ENCODE measurements at regions not wholly inside any gene's neighbourhood (a gene's known extent, or its start where the extent isn't known, plus 50 kb on each side); places are given as distances from the start of the nearest gene placed in this dataset.

GRCh38 chr5:158644301-158644700, 455.4 kb downstream of the EBF1 start:
- Histone ChIP-seq H3K4me3 (ENCODE audit: low read length) (no peak overlapping the region), H3K27ac (ENCODE audit: low read length) (no peak overlapping the region), H3K4me1 (ENCODE audit: control insufficient read depth, insufficient read depth, low read length) (0 out of 2 replicates have a peak, but pooled peaks cover 3% of the 10 kb centered on the region), H3K36me3 (ENCODE audit: control insufficient read depth, insufficient read depth, low read length) (no peaks in the 10 kb centered on the region), H3K9me3 (ENCODE audit: control insufficient read depth, insufficient read depth, low read length) (no peaks in the 10 kb centered on the region), H3K27me3 (ENCODE audit: control insufficient read depth, insufficient read depth, low read length) (no peaks in the 10 kb centered on the region)
- DNase-seq (ENCODE audit: low read depth, low spot score) = no peak

GRCh38 chr5:158643840-158644239, 455.9 kb downstream of the EBF1 start:
- no peak for DNase-seq (ENCODE audit: low read depth, low spot score)

GRCh38 chr5:158642879-158643278, 456.8 kb downstream of the EBF1 start:
- DNase-seq (ENCODE audit: low read depth, low spot score) = no peak
- no peak overlapping the region for H3K27ac ChIP-seq (ENCODE audit: low read length)
- H3K9me3 ChIP-seq (ENCODE audit: control insufficient read depth, insufficient read depth, low read length) = no peaks in the 10 kb centered on the region
- no peaks in the 10 kb centered on the region for H3K36me3 ChIP-seq (ENCODE audit: control insufficient read depth, insufficient read depth, low read length)
- no peak overlapping the region for H3K4me3 ChIP-seq (ENCODE audit: low read length)
- H3K4me1 ChIP-seq (ENCODE audit: control insufficient read depth, insufficient read depth, low read length) = 0 out of 2 replicates have a peak, but pooled peaks cover 3% of the 10 kb centered on the region
- no peaks in the 10 kb centered on the region for H3K27me3 ChIP-seq (ENCODE audit: control insufficient read depth, insufficient read depth, low read length)

More at GRCh38 chr5:158643840-158644239, 455.9 kb downstream of the EBF1 start:
- Histone ChIP-seq H3K27ac (ENCODE audit: low read length) (no peak overlapping the region), H3K4me3 (ENCODE audit: low read length) (no peak overlapping the region), H3K9me3 (ENCODE audit: control insufficient read depth, insufficient read depth, low read length) (no peaks in the 10 kb centered on the region), H3K36me3 (ENCODE audit: control insufficient read depth, insufficient read depth, low read length) (no peaks in the 10 kb centered on the region), H3K27me3 (ENCODE audit: control insufficient read depth, insufficient read depth, low read length) (no peaks in the 10 kb centered on the region), H3K4me1 (ENCODE audit: control insufficient read depth, insufficient read depth, low read length) (0 out of 2 replicates have a peak, but pooled peaks cover 3% of the 10 kb centered on the region)
- WGBS (ENCODE audit: insufficient coverage, insufficient read length) = no CpG with 5 or more reads among the region's 1 CpG

GRCh38 chr5:158641016-158641415, 458.7 kb downstream of the EBF1 start:
- no CpG with 5 or more reads among the region's 3 CpGs for WGBS (ENCODE audit: insufficient coverage, insufficient read length)
- no peaks in the 10 kb centered on the region for H3K36me3 ChIP-seq (ENCODE audit: control insufficient read depth, insufficient read depth, low read length)
- no peak overlapping the region for H3K27ac ChIP-seq (ENCODE audit: low read length)
- H3K9me3 ChIP-seq (ENCODE audit: control insufficient read depth, insufficient read depth, low read length) = no peaks in the 10 kb centered on the region
- DNase-seq (ENCODE audit: low read depth, low spot score) = no peak
- H3K4me1 ChIP-seq (ENCODE audit: control insufficient read depth, insufficient read depth, low read length) = 0 out of 2 replicates have a peak, but pooled peaks cover 3% of the 10 kb centered on the region
- no peak overlapping the region for H3K4me3 ChIP-seq (ENCODE audit: low read length)
- H3K27me3 ChIP-seq (ENCODE audit: control insufficient read depth, insufficient read depth, low read length) = no peaks in the 10 kb centered on the region

DNA sequence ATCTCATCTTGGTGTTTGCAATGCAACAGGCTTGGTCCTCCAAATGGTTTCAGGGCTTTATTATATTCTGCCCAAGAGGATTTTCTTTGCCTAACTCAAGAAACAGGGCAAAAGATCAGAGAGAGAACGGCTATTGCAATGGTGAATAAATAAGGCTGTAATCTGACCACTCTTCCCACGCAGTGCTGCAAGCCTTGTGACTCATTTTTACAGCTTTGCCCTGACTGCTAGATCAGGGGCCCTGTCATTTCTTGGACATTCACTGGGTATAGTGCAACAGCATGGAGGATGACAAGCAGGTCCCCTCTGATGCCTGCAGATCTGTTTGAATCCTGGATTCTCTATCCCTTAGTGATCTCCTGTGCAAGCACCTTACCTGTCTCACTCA, 459.1 kb downstream of the EBF1 start:
- no peak for DNase-seq (ENCODE audit: low read depth, low spot score)
- WGBS (ENCODE audit: insufficient coverage, insufficient read length) = no CpG with 5 or more reads among the region's 2 CpGs
- Histone ChIP-seq H3K27me3 (ENCODE audit: control insufficient read depth, insufficient read depth, low read length) (no peaks in the 10 kb centered on the region), H3K27ac (ENCODE audit: low read length) (no peak overlapping the region), H3K36me3 (ENCODE audit: control insufficient read depth, insufficient read depth, low read length) (no peaks in the 10 kb centered on the region), H3K9me3 (ENCODE audit: control insufficient read depth, insufficient read depth, low read length) (no peaks in the 10 kb centered on the region), H3K4me3 (ENCODE audit: low read length) (no peak overlapping the region), H3K4me1 (ENCODE audit: control insufficient read depth, insufficient read depth, low read length) (0 out of 2 replicates have a peak, but pooled peaks cover 3% of the 10 kb centered on the region)

DNA sequence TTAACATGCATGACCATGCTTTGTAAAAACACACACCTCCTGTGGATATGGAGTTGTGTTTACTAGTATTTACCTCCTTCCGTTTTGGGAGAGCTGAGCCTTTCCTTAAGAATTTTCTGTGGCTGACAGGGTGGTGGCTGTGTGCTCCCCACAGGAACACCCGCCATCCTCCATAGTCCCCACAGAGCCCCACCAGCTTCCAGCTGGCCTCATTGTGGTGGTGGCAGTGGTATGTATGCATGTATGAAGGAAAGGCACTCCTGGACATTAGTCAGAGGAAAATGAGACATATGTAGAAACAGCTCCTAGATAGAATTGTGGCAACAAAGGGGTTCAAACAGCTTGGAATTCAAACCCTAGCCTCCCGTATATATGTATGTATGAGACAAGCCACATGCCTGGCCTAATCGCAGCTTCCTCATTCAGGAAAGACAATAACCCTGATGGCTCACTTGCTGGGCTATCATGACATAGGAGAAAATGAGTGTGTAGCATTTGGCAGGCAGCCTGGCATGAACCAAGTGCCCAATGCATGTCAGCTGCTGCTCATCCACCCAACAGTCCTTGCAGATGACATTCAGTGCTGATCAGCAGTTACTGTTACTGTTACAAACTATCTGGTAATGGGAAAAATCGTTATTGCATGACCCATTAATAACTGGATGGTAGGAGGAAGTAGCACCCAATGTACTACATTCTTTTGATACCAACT, 459.7 kb downstream of the EBF1 start:
- no peak overlapping the region for H3K4me3 ChIP-seq (ENCODE audit: low read length)
- H3K27me3 ChIP-seq (ENCODE audit: control insufficient read depth, insufficient read depth, low read length) = no peaks in the 10 kb centered on the region
- no CpG with 5 or more reads among the region's 5 CpGs for WGBS (ENCODE audit: insufficient coverage, insufficient read length)
- no peaks in the 10 kb centered on the region for H3K9me3 ChIP-seq (ENCODE audit: control insufficient read depth, insufficient read depth, low read length)
- no peak for DNase-seq (ENCODE audit: low read depth, low spot score)
- 0 out of 2 replicates have a peak, but pooled peaks cover 3% of the 10 kb centered on the region for H3K4me1 ChIP-seq (ENCODE audit: control insufficient read depth, insufficient read depth, low read length)
- H3K27ac ChIP-seq (ENCODE audit: low read length) = no peak overlapping the region
- no peaks in the 10 kb centered on the region for H3K36me3 ChIP-seq (ENCODE audit: control insufficient read depth, insufficient read depth, low read length)

GRCh38 chr5:158638396-158638795, 461.3 kb downstream of the EBF1 start:
- no peak for DNase-seq (ENCODE audit: low read depth, low spot score)
- WGBS (ENCODE audit: insufficient coverage, insufficient read length) = no CpG with 5 or more reads among the region's 3 CpGs
- no peak overlapping the region for H3K27ac ChIP-seq (ENCODE audit: low read length)
- no peaks in the 10 kb centered on the region for H3K27me3 ChIP-seq (ENCODE audit: control insufficient read depth, insufficient read depth, low read length)
- no peaks in the 10 kb centered on the region for H3K9me3 ChIP-seq (ENCODE audit: control insufficient read depth, insufficient read depth, low read length)
- no peak overlapping the region for H3K4me3 ChIP-seq (ENCODE audit: low read length)
- H3K4me1 ChIP-seq (ENCODE audit: control insufficient read depth, insufficient read depth, low read length) = 0 out of 2 replicates have a peak, but pooled peaks cover 3% of the 10 kb centered on the region
- no peaks in the 10 kb centered on the region for H3K36me3 ChIP-seq (ENCODE audit: control insufficient read depth, insufficient read depth, low read length)

DNA sequence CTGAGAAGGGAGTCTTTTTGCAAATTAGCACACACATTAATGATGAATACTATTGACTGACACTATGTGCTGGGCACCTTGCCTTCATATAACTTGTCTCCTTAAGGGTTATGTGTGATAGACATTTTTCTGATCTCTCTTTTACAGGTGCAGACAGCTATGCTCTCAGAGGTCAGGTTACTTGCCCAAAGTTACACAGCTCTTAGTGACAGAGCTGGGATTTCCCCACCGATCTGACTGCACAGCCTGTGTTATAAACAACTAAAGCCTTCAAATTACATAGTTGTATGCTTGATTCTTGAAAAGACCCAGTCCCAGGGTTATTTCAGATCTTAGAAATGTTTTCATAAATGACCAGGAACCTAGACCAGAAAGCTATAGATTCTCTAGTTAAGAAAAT, 462.7 kb downstream of the EBF1 start:
- no peak overlapping the region for H3K27ac ChIP-seq (ENCODE audit: low read length)
- H3K36me3 ChIP-seq (ENCODE audit: control insufficient read depth, insufficient read depth, low read length) = no peaks in the 10 kb centered on the region
- no peaks in the 10 kb centered on the region for H3K9me3 ChIP-seq (ENCODE audit: control insufficient read depth, insufficient read depth, low read length)
- no peaks in the 10 kb centered on the region for H3K27me3 ChIP-seq (ENCODE audit: control insufficient read depth, insufficient read depth, low read length)
- H3K4me3 ChIP-seq (ENCODE audit: low read length) = no peak overlapping the region
- DNase-seq (ENCODE audit: low read depth, low spot score) = no peak
- WGBS (ENCODE audit: insufficient coverage, insufficient read length) = no CpG with 5 or more reads among the region's 1 CpG
- 0 out of 2 replicates have a peak, but pooled peaks cover 3% of the 10 kb centered on the region for H3K4me1 ChIP-seq (ENCODE audit: control insufficient read depth, insufficient read depth, low read length)

- Histone ChIP-seq H3K4me3 (ENCODE audit: low read length) (no peak overlapping the region), H3K27ac (ENCODE audit: low read length) (no peak overlapping the region), H3K4me1 (ENCODE audit: control insufficient read depth, insufficient read depth, low read length) (0 out of 2 replicates have a peak, but pooled peaks cover 3% of the 10 kb centered on the region), H3K27me3 (ENCODE audit: control insufficient read depth, insufficient read depth, low read length) (no peaks in the 10 kb centered on the region), H3K36me3 (ENCODE audit: control insufficient read depth, insufficient read depth, low read length) (no peaks in the 10 kb centered on the region), H3K9me3 (ENCODE audit: control insufficient read depth, insufficient read depth, low read length) (no peaks in the 10 kb centered on the region)
- no peak for DNase-seq (ENCODE audit: low read depth, low spot score)
- WGBS (ENCODE audit: insufficient coverage, insufficient read length) = no CpG with 5 or more reads among the region's 5 CpGs
Measured at GRCh38 chr5:158635565-158635964, 464.2 kb downstream of the EBF1 start.

- Histone ChIP-seq H3K36me3 (ENCODE audit: control insufficient read depth, insufficient read depth, low read length) (no peaks in the 10 kb centered on the region), H3K9me3 (ENCODE audit: control insufficient read depth, insufficient read depth, low read length) (no peaks in the 10 kb centered on the region), H3K27me3 (ENCODE audit: control insufficient read depth, insufficient read depth, low read length) (no peaks in the 10 kb centered on the region), H3K27ac (ENCODE audit: low read length) (no peak overlapping the region), H3K4me3 (ENCODE audit: low read length) (no peak overlapping the region), H3K4me1 (ENCODE audit: control insufficient read depth, insufficient read depth, low read length) (no peaks in the 10 kb centered on the region)
- no CpG with 5 or more reads among the region's 2 CpGs for WGBS (ENCODE audit: insufficient coverage, insufficient read length)
- no peak for DNase-seq (ENCODE audit: low read depth, low spot score)
Measured at GRCh38 chr5:158634714-158635113, 465.0 kb downstream of the EBF1 start.

Data from iPS DF 6.9 (cell line).